ENCODE measurements at regions not wholly inside any gene's neighbourhood (a gene's known extent, or its start where the extent isn't known, plus 50 kb on each side); places are given as distances from the start of the nearest gene placed in this dataset.

DNA sequence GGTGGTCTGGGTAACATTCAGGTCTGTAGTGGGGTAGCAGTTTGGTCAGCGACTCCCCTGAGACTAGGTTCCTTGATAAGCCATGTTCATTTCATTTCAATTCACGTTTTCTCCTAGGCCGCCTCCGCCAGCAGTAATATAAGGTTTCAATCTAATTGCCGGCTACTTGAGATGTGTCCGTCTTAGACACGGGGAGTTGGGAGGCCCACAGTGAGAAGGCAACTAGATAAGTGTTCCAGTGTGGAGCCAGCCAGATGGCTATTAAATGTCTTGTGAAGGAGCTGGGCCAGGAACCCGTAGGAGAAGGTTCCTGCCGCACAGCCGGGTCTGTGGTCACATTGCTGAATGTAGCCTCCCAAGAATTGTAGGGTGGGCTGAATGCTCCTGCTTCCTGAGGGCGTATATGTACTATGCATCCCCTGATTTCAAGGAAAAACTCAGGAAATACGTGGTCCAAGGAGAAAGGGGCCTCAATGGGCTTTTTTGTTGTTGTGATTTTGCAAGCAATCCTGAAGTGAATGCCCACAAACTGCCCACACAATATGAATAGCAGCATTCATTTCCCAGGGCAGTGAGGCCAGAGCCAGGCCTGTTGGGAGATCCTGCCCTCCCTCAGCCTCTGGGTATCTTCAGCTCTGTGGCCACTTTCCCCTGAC, 220.6 kb upstream of the RPL34 start:
- no peak overlapping the region for H3K27ac Mint-ChIP-seq
- H3K9me3 Mint-ChIP-seq, result no peaks in the 10 kb centered on the region
- DNase-seq (ENCODE audit: low spot score) (no peak), ATAC-seq (no peak)
- no peaks in the 10 kb centered on the region for H3K36me3 Mint-ChIP-seq
- H3K4me3 Mint-ChIP-seq, result no peak overlapping the region
- H3K4me1 Mint-ChIP-seq (ENCODE audit: low read depth in 2 of 2), result no peaks in the 10 kb centered on the region
- H3K27me3 Mint-ChIP-seq, result peaks cover 8% of the 10 kb centered on the region in 2 donors

DNA sequence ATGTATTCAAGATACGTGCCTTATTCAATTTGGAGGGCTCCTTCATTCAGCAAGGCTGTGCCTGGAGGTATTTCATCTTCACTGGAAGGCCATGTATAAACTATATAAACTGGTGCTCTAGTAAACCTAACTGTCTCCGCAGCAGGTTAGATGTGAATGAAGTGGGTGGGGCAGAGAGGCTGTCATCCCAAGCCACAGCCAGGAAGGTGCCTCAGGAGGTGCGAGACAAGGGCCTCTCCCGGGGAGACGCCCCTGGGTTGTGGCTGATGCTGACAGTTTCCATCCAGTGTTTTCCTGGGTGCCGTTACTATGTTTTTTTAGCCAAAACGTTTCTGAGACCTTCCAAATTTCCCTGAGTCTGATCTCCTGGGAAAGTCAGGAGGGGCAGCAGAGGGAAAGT, 221.5 kb upstream of the RPL34 start:
- ATAC-seq (no peak), DNase-seq (ENCODE audit: low spot score) (no peak)
- no peaks in the 10 kb centered on the region for H3K9me3 Mint-ChIP-seq
- H3K27me3 Mint-ChIP-seq, result peaks cover 10 to 16% of the 10 kb centered on the region in 2 donors
- no peak overlapping the region for H3K4me3 Mint-ChIP-seq
- no peaks in the 10 kb centered on the region for H3K36me3 Mint-ChIP-seq
- H3K4me1 Mint-ChIP-seq (ENCODE audit: low read depth in 2 of 2), result no peaks in the 10 kb centered on the region
- no peak overlapping the region for H3K27ac Mint-ChIP-seq

DNA sequence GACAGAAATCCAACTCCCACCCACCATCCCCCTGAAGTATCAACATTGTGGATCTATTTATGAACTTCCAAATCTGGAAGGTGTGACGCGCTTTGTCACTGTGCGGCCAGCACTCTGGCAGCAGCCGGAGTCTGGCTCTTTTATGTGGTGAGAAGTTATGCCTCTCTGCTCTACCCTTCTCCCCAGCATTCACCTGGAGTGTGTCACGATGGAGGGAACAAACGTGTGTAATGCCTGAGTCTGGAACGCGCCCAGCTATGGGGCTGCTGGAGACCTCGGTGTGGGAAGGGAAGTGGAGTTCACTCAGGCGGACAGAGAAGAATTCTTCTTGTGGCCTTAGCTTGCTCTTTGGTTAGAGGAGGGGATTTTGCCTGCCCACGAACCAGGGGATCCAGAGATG, 222.1 kb upstream of the RPL34 start:
- H3K4me1 Mint-ChIP-seq (ENCODE audit: low read depth in 2 of 2), result no peaks in the 10 kb centered on the region
- H3K36me3 Mint-ChIP-seq, result no peaks in the 10 kb centered on the region
- no peak overlapping the region for H3K27ac Mint-ChIP-seq
- no peak for ATAC-seq
- peaks cover 11 to 18% of the 10 kb centered on the region in 2 donors for H3K27me3 Mint-ChIP-seq
- no peak for DNase-seq (ENCODE audit: low spot score)
- H3K9me3 Mint-ChIP-seq, result no peaks in the 10 kb centered on the region
- H3K4me3 Mint-ChIP-seq, result no peak overlapping the region

DNA sequence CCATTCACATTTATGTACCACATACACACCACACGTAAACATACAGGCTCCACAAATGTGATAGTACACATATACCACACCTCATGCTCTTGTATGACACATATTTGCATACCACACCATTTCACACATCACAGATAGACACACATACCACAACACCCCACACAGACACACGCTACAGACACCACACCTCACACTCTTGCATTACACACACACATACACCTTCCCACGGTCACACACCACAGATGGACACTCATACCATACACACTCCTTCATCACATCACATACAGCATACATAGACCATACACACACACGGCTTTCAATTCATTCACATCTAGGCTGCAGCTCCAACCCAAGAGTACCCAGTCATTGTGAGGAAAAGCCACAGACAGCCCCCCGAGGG, 222.5 kb upstream of the RPL34 start:
- H3K27ac Mint-ChIP-seq, result no peak overlapping the region
- no peaks in the 10 kb centered on the region for H3K9me3 Mint-ChIP-seq
- peaks cover 11 to 18% of the 10 kb centered on the region in 2 donors for H3K27me3 Mint-ChIP-seq

DNA sequence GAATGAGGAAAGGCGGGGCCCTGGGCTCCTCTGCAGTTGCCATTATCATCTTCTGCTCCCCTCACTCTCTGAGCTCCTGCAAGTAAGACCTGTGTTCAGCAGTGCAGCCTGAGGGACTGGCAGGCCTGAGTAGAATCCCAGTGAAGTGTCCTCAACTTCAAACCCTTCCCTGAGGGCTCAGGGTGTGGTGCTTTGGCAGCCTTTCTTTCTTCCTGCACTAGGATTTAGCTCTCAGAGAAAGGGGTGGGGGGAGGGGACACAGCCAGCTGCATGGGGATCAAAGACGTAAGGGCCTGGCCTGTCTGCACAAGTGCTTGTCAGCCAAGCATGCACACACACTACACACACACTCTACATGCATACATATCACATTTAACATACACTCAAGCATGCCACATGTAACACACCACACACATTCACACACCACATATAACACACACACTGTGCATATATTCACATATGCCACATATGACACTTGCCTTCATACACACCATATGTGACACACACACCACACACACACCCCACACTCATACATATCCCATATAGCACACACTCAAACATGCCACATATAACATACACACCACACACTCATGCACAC, 223.4 kb upstream of the RPL34 start:
- no peak for ATAC-seq
- no peak for DNase-seq (ENCODE audit: low spot score)
- Mint-ChIP-seq H3K27ac (no peak overlapping the region), H3K36me3 (no peaks in the 10 kb centered on the region), H3K4me1 (ENCODE audit: low read depth in 2 of 2) (no peaks in the 10 kb centered on the region), H3K9me3 (no peaks in the 10 kb centered on the region), H3K4me3 (no peak overlapping the region), H3K27me3 (peaks cover 11 to 18% of the 10 kb centered on the region in 2 donors)

More for the DNA sequence above, 222.5 kb upstream of the RPL34 start:
- ATAC-seq, result no peak
- H3K36me3 Mint-ChIP-seq, result no peaks in the 10 kb centered on the region
- no peak for DNase-seq (ENCODE audit: low spot score)
- no peak overlapping the region for H3K4me3 Mint-ChIP-seq
- no peaks in the 10 kb centered on the region for H3K4me1 Mint-ChIP-seq (ENCODE audit: low read depth in 2 of 2)

DNA sequence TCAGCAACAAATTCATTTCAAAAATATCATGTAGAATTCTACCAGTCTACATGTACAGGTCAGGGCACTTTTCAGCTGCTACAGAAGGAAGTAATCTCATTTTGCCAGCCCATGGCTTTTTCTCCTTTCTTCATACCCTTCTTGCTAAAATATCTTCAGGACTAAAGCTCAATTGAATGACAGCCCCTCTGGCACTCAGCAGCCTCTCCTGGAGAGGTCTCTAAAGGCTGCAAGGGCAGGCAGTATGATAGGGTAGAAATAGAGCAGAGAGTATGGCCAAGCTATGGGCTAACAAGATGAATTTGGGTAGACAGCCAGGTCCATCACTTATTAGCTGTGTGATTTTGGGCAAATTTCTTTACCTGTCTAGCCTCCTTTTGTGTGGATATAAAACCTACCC, 224.6 kb upstream of the RPL34 start:
- Mint-ChIP-seq H3K27ac (no peak overlapping the region), H3K4me1 (ENCODE audit: low read depth in 2 of 2) (no peaks in the 10 kb centered on the region), H3K36me3 (no peaks in the 10 kb centered on the region), H3K27me3 (peaks cover 11 to 18% of the 10 kb centered on the region in 2 donors), H3K4me3 (no peak overlapping the region), H3K9me3 (no peaks in the 10 kb centered on the region)
- no peak for DNase-seq (ENCODE audit: low spot score)
- no peak for ATAC-seq

DNA sequence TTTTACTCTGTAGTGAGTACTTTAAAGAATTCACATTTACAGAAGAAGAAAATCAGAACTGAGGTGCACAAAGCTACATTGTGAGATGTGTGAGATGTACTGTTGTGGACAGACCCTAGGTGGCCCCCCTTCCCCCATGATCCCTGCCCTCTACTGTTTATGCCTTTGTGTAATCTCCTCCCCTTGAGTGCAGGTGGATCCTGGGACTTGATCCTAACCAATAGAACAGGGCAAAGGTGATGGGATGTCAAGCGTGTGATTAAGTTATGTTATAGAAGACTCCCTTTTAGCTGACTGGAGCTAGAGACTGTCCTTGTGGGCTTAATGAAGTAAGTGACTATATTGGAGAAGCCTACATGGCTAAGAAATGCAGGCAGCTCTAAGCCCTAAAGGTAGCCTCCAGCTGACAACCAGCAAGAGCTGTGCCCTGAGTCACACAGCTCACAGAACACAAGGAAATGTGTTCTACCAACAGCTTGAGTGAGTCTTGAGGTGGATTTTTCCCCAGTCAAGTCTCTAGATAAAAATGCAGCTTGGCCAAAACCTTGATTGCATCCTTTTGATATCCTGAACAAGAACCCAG, 225.2 kb upstream of the LEF1 start:
- H3K27ac Mint-ChIP-seq, result no peak overlapping the region
- H3K9me3 Mint-ChIP-seq, result no peaks in the 10 kb centered on the region
- H3K27me3 Mint-ChIP-seq, result peaks cover 11 to 18% of the 10 kb centered on the region in 2 donors
- ATAC-seq (no peak), DNase-seq (ENCODE audit: low spot score) (no peak)
- no peak overlapping the region for H3K4me3 Mint-ChIP-seq
- H3K4me1 Mint-ChIP-seq (ENCODE audit: low read depth in 2 of 2), result no peaks in the 10 kb centered on the region
- H3K36me3 Mint-ChIP-seq, result no peaks in the 10 kb centered on the region

DNA sequence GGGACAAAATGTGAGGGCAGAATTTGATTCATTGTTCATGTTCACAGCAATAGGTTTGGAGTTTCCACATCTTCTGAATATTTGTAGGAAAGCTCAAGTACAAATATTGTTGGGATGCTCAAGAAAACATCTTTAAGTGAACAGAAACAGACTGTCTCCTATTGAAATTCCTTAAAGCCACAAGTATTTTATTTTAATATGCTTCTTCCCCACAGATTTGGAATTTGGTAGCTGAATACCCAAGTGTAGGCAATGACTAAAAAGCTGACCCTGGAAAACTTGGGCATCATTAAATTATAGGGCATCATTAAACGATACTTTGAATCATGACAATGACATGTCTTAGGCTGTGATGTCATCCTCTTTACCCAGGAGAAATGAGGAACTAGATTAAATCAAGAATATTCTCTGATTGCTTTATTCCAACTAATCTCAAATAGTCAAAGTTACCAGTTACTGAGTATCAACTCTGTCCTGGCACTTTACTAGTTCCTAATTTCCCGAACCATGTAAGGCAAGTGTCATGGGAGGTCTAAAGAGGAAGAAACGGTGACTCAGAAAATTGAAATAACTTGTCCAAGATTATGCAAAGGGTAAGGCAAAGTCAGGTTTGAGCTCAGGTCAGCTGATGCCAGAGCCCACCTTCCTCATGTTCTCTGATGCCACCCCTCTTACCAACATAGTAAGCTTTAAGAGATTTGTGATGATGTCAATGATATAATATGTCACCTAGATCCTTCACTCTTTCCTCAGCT, 223.1 kb upstream of the LEF1 start:
- Mint-ChIP-seq H3K27ac (no peak overlapping the region), H3K4me3 (no peak overlapping the region), H3K27me3 (peaks cover 15 to 34% of the 10 kb centered on the region in 2 donors), H3K4me1 (ENCODE audit: low read depth in 2 of 2) (no peaks in the 10 kb centered on the region), H3K36me3 (no peaks in the 10 kb centered on the region), H3K9me3 (no peaks in the 10 kb centered on the region)
- DNase-seq (ENCODE audit: low spot score) (no peak), ATAC-seq (no peak)

DNA sequence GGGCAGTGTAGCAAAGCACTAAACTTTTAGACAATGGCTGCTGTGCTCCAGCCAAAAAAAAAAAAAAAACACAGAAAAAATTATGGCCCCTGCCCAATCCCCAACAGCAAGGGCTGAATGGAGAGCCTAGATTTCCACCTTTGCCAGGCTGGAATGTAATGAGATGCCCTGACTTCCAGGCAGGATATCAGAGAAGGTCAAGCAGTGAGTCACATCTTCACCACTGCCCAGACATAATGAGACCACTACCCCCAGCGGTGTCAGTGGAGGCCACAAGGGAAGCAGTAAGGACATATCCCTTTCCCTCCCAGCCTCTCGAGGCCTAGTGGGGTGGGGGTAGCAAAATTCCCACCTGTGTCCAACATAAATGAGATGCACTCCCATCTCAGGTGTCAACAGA, 216.3 kb upstream of the LEF1 start:
- H3K9me3 Mint-ChIP-seq, result no peaks in the 10 kb centered on the region

DNA sequence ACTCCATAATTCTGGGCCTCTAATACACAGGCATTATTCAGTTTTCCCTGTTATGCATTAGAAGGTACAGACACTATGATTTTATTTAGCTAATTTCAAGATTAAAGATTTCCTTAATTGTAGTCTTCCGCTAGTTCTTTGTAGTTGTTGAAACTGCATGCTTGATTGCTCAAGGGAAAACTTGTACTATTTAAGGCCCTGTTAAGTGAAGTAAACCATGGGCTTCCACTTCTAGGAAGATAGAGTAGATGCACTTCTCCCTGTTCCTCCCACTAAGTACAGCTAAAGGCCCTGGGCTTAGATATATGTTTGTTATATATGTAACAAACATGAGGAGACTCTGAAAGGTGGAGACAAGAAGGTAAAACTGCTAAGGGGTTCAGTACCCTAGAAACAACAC, 215.8 kb upstream of the LEF1 start:
- no peak overlapping the region for H3K4me3 Mint-ChIP-seq
- no peak for DNase-seq (ENCODE audit: low spot score)
- H3K27ac Mint-ChIP-seq, result no peak overlapping the region
- no peak for ATAC-seq
- H3K4me1 Mint-ChIP-seq (ENCODE audit: low read depth in 2 of 2), result no peaks in the 10 kb centered on the region
- H3K27me3 Mint-ChIP-seq, result peaks cover 38 to 51% of the 10 kb centered on the region in 2 donors
- H3K9me3 Mint-ChIP-seq, result no peaks in the 10 kb centered on the region
- no peaks in the 10 kb centered on the region for H3K36me3 Mint-ChIP-seq

More for the DNA sequence above, 216.3 kb upstream of the LEF1 start:
- H3K4me1 Mint-ChIP-seq (ENCODE audit: low read depth in 2 of 2), result no peaks in the 10 kb centered on the region
- DNase-seq (ENCODE audit: low spot score) (no peak), ATAC-seq (no peak)
- H3K27me3 Mint-ChIP-seq, result peaks cover 34 to 47% of the 10 kb centered on the region in 2 donors
- H3K36me3 Mint-ChIP-seq, result no peaks in the 10 kb centered on the region
- H3K4me3 Mint-ChIP-seq, result no peak overlapping the region
- H3K27ac Mint-ChIP-seq, result no peak overlapping the region

DNA sequence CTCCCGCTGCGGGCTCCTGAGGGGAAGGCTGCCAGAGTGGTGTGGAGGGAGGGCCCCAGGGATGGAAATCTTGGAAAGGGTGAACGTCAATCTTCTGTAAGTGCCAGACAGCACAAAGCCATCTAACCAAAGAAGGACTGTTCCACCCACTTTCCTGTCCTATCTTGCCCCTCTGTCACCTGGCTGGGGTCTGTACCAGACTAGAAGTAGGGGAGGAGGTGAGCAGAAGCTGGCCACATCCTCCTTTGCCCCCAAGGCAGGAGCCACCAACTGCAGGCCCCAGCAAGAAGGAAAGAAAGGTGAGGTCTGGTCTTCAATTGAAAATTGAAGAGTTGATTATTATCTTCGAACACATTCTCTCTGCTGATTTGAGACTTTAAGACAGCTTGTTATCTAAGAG, 214.4 kb upstream of the LEF1 start:
- Mint-ChIP-seq H3K4me1 (ENCODE audit: low read depth in 2 of 2) (no peaks in the 10 kb centered on the region), H3K4me3 (no peak overlapping the region), H3K27me3 (peaks cover 42 to 56% of the 10 kb centered on the region in 2 donors), H3K27ac (no peak overlapping the region), H3K9me3 (no peaks in the 10 kb centered on the region), H3K36me3 (no peaks in the 10 kb centered on the region)
- no peak for DNase-seq (ENCODE audit: low spot score)
- no peak for ATAC-seq

DNA sequence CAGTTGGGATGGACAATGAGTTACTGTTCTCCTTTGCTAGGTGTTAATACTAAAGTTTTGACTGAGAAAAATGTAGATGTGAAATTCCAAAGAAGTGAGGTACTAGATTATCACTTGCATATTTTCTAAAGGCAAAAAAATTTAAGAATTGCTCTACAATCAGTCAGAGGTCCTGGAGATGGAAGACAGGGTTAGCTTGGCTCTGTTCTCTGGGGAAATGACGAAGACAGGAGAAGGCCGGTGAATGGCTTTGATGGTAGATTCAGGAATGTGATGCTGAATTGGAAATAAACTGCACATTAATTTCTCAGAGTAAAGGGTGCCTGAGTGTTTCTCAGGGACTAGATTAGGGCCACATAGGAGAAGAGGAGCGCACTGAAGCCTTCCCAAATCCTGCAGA, 214.0 kb upstream of the LEF1 start:
- H3K36me3 Mint-ChIP-seq, result no peaks in the 10 kb centered on the region
- no peak overlapping the region for H3K27ac Mint-ChIP-seq
- H3K27me3 Mint-ChIP-seq, result peaks cover 44 to 56% of the 10 kb centered on the region in 2 donors
- H3K4me1 Mint-ChIP-seq (ENCODE audit: low read depth in 2 of 2), result no peaks in the 10 kb centered on the region
- ATAC-seq (no peak), DNase-seq (ENCODE audit: low spot score) (no peak)
- no peak overlapping the region for H3K4me3 Mint-ChIP-seq
- no peaks in the 10 kb centered on the region for H3K9me3 Mint-ChIP-seq

DNA sequence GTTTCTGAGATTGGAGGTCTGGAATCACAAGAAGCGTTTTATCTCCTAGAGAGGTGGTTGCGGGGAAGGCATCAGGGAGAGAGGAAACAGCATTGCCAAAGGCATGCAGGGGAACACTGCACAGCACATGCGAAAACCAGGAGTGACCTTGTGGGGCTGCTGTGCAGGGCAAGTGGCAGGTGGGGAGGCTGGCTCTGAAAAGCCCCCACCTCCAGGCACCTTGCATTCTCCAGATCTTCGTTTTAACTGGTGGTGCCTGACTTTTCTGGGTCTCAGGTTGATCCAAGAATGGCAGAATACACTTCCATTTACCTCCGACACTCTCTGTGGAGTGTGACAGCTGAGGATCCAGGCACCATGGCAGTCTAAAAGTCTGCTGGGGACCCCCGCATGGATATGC, 209.4 kb upstream of the LEF1 start:
- ATAC-seq, result no peak
- Mint-ChIP-seq H3K36me3 (no peaks in the 10 kb centered on the region), H3K27me3 (peaks cover 50 to 64% of the 10 kb centered on the region in 2 donors), H3K4me1 (ENCODE audit: low read depth in 2 of 2) (no peaks in the 10 kb centered on the region), H3K9me3 (no peaks in the 10 kb centered on the region), H3K4me3 (no peak overlapping the region), H3K27ac (no peak overlapping the region)
- no peak for DNase-seq (ENCODE audit: low spot score)

DNA sequence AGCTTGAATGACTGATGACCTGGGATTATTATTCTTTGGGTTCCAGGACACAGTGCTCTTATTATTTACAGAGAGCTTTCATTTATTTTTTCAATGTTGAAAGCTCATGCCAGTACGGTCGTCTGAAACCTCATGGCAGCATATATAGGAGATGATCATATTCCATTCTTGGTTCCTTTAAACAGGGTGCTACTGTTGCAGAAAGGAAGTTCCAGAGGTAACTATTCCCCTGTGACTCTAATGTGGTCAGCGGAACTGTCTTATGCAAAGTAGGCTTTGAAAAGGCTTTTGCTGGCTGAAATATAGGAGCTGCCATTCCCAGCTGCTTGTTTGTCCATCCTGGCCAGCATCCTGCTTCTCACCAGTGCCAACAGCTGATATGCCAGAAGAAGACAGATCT, 208.3 kb upstream of the LEF1 start:
- Mint-ChIP-seq H3K27ac (no peak overlapping the region), H3K4me3 (no peak overlapping the region), H3K36me3 (no peaks in the 10 kb centered on the region), H3K4me1 (ENCODE audit: low read depth in 2 of 2) (no peaks in the 10 kb centered on the region), H3K27me3 (peaks cover 50 to 64% of the 10 kb centered on the region in 2 donors), H3K9me3 (no peaks in the 10 kb centered on the region)
- no peak for DNase-seq (ENCODE audit: low spot score)
- ATAC-seq, result no peak

All from natural killer cell treated with Interleukin-12 subunit alpha and Interleukin-12 subunit beta and Interleukin-15 and Interleukin-18, amount 100 ng/mL, for 72 hours (primary cell).